HG03565 (cell line): ENCODE measurements at regions not wholly inside any gene's neighbourhood (a gene's known extent, or its start where the extent isn't known, plus 50 kb on each side); places are given as distances from the start of the nearest gene placed in this dataset.

Experiments used
- ATAC-seq: cut with Tn5 transposase; IDR thresholded peaks from one replicate; pipeline ENCODE4 v1.9.1; 2021; ENCODE audit warnings: mild to moderate bottlenecking, moderate library complexity; ENCODE audit not compliant: unreplicated experiment

DNA sequence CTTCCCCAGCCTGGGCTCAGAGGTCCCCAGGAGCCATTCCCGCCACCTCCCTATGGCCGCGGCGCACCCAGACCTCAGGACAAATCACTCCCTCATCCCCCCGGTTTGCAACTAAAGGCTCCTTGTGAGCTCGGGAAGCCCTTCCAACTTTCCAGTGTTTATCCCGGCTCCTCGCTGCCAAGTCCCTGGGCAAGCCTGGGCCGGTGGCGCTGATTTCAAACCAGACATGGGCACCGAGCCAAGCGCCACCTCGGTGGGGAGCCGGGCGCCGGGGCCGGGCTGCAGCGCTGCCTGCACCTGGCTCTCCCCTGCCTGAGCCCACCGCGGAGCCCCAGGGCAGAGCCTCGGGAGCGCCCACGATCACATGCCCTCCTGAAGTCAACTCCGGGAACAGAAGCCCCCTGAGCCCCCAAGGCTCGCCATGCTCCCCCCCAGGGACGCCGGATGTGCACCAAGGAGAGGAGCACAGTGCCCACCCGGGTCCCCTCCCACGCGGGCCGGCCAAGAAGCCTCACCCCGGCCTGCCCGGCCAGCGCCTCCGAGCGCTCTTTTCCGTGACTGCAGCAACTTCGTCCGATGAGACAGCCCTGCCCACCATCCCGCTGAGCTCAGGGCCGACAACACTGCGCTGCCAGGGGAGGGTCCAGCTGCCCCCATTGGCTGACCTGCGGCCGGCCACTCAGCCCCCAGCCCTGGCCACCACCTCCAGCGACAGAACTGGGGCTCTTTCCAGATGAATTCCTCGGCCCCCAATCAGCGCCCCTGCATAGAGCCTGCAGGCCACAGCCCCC lies 50.0 kb downstream of the NCOR2 start:
- ATAC-seq: no peak

GRCh38 chr12:124516850-124517249 lies 50.6 kb downstream of the NCOR2 start:
- no peak for ATAC-seq

GRCh38 chr12:124515981-124516380 lies 51.4 kb downstream of the NCOR2 start:
- ATAC-seq: no peak

GRCh38 chr12:124514996-124515932 lies 52.1 kb downstream of the NCOR2 start:
- no peak for ATAC-seq

DNA sequence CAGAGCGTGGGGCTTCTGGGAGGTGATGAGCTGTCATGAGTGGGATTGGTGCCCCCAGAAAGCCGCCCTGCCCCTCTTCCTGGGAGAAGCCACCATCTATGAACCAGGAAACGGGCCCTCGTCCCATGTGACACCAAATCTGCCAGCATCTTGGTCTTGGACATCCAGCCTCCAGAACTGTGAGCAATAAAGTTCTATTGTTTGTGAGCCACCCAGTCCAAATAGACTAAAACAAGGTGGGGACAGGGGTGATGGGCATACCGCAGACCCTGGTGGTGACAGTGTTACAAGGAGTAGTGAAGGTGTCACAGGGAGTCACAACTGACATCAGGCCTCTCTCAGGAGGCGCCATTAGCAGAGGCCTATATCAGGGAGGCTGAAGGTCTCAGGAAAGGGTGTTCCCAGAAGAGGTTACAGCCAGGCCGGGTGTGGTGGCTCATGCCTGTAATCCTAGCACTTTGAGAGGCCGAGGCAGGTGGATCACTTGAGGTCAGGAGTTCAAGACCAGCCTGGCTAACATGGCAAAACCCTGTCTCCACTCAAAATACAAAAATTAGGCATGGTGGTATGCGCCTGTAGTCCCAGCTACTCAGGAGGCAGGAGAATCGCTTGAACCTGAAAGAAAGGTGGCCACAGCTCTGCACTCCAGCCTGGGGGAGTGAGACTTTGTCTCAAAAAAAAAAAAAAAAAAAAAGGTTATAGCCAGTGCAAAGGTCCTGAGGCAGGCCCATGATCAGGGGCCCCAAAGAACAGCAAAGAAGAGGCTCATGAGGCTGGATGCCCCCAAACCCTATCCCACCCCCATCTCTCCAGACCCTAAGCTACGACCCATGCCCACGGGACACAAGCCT lies 53.0 kb downstream of the NCOR2 start:
- ATAC-seq: no peak

DNA sequence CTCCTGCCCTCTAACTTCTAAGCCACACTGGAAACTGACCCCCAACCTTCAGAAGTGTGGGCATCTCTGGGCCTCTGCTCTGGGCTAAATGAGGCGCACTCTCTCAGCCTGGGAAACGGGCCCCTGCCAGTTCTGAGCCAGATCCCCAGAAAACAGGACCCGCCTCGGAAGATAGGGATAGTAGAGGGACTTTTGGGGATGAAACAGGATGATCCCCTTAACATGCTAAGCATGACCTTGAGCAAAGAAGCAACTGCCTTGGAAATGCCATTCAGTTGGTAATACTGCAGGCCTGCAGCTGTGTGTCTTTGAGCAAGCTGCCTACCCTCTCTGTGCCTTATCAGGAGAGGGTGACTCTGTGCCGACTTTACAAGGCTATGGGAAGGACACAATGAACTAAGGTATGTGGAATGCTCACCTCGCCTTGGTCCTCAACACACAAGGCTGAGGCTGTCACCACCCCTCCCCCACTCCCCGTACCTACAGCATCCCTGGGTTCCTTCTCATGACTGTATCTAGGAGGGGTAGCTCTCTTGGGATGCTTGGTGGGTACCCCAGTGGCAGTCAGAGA lies 54.0 kb downstream of the NCOR2 start:
- ATAC-seq: no peak

DNA sequence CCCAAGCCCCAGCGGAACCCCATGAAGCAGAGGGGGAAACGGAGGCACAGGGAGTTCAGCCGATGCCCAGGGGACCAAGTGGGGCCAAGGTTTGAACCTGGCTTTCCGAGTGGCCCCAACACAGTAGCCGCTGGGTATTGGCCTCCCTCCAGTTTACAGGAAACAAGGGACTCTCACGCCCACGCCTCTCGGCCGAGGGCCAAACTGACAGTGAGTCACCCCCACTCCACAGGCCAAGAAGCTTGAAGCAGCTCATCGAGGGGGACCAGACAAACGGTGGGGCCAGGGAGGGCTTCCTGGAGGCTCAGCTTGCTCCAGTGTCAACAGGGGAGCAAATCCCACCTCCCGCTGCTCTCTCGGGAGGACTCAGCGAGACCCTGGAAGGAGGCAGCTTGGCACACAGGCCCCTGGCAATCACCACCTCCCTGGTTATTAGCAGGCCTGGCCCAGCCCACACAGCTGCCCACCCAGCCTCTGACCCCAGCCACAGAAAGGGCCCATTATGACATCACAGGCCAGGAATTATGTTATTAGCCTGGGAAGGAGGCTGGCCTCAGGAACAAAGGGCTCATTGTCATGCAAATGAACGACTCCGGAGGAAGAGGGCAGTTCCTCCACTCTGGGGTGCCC lies 54.6 kb downstream of the NCOR2 start:
- no peak for ATAC-seq

GRCh38 chr12:124511259-124511985 lies 56.0 kb downstream of the NCOR2 start:
- no peak for ATAC-seq

DNA sequence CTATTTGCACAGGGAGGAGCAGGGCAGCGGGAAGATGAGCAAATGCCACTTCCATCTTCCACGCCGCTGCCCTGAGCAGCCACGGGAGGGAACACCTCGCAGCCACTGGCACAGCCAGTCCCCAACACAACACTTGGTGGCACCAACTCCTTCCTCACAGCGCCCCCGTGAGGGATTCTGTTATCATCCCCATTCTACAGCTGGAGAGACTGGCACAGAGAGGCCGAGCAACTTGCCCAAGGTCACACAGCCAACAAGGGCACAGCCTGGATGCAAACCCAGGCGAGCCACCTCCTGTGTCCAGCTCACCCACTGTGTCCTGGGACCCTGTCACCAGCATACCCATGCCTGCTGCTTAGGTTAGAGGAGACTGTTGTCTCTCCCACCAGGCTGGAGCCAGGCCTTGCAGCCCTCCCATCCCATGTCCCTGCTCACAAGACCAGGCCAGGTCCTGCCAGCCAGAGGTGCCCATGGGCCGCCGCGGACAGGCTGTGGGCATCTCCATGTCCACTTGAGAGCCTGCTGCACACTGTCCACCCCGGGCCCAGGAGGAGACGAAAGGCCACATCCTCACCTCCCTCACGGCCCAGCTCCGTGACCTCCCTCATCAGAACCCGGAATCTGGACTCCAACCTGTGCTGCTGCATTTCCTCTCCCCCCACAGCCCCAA lies 57.0 kb downstream of the NCOR2 start:
- no peak for ATAC-seq

DNA sequence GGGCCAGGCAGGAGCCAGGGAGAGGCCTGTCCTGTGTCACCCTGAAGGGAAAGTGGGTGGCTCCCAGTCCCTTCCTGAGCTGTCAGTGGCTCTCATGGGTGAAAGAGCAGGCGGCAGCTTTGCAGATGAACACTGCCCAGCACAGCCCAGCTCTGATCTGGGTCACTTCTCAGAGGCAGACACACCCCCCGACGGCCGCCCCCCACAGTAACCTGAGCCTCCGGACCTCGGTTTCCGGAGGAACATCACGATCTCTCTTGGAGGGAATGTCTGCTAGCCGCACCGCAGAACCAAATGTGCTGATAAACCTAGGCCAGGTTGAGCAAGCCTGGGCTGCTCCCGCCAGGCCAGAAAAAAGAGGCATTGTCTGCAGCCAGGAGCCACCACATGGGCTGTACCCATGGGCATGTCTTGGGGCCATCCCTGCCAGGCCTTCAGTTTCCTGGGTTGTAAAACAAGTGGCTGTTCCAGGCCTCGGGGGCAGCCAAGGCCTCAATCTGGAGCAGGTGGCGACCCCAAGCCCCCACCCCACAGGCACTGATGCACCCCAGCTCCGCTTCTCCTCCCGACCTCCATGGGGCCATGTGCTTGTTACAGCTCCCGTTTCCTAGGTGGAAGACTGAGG lies 57.6 kb downstream of the NCOR2 start:
- ATAC-seq: no peak

- ATAC-seq: no peak
Observed at GRCh38 chr12:124509300-124509675, 58.1 kb downstream of the NCOR2 start.

DNA sequence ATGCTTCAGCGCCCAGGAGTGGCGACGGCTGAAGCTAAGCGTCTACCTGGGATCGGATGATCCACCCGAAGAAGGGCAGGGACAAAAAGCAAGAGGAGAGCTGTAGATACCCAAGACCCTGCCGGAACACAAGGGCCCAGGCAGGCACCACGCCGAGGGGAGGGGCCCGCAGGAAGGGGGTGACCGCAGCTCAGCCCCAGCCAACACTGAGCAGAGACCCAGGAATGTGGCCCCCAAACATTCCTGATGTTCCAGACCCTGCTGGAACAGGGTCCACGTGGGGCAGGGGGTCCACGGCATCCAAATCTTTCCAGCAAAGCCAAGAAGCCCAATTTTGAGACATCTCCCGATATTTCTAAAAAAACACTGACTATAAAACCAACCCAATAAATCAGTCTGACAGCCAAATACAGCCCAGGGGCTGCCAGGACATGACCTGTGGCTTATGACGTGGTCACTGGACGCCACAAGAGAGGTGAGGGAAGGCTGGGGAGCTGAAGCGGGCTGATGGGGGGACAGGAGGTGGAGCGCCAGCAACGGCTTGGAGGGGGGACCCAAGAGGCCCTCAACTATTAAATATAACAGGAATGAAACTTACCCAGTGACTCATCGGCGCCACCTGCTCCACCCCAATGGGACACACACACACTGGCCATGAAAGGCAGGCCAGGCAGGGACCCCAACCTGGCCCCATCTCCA lies 58.9 kb downstream of the NCOR2 start:
- ATAC-seq: no peak

GRCh38 chr12:124507188-124508109 lies 60.0 kb downstream of the NCOR2 start:
- no peak for ATAC-seq

GRCh38 chr12:124506832-124507153 lies 60.6 kb downstream of the NCOR2 start:
- ATAC-seq: no peak

GRCh38 chr12:124506145-124506831 lies 61.1 kb downstream of the NCOR2 start:
- ATAC-seq: no peak

DNA sequence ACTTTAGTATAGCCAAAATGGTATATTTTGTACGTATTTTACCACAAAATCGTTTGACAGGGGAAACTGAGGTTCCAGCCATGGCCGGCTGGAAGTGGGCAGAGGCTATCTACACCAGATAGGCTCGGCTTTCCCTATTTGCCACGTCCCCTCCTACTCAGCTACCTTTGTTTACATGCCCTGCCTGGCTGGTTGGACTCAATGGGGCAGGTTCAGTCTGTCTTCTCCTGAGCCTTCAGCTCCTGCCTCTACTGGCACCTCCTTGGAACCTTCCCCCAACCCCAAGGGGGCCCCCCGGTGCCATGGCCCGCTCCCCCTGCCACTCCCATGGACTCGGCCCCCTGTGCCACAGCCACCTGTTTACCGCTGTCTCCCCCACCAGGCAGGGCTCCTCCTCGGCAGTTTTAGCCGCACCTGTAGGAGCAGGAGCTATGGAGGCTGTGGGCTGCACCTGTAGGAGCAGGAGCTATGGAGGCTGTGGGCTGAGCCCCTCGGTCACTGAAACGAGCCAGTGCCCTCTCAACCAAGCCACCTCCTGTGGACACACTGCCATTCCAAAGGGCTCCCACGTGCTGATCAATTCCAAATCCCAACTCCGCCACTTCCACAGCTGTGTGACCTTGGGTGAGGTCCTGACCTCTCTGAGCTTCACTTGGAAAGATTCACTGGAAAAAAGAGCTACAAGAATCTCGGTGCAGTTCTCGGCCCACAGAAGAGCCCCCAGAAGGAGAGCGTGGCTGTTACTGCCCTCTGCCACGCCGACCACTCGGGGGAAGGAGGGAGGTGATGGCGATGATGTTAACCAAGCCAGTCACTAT lies 62.2 kb downstream of the NCOR2 start:
- no peak for ATAC-seq
